Cardiac muscle cell (in vitro differentiated cells and primary cell): ENCODE measurements at regions not wholly inside any gene's neighbourhood (a gene's known extent, or its start where the extent isn't known, plus 50 kb on each side); places are given as distances from the start of the nearest gene placed in this dataset.

Source experiments
- DNase-seq, 2 donors: peaks; one replicate each; pipeline versions ENCODE4 v3.0.0 to v3.0.0-alpha.2; 2010 to 2017; ENCODE audit warnings: low read depth in 1 of 2, low spot score in 1 of 2
- H3K27ac ChIP-seq: fragments of 200-600 bp; sonication (generic); 2 replicates; pipeline ENCODE4 v1.5.1; 2016
- H3K27me3 ChIP-seq: fragments of 200-600 bp; sonication (generic); 2 replicates; pipeline ENCODE4 v1.6.0; 2016; ENCODE audit warnings: control low read depth
- H3K36me3 ChIP-seq: fragments of 200-600 bp; sonication (generic); 2 replicates; pipeline ENCODE4 v1.5.1; 2016; ENCODE audit warnings: control low read depth
- H3K4me1 ChIP-seq: fragments of 200-600 bp; sonication (generic); 2 replicates; pipeline ENCODE4 v1.8.1; 2017; ENCODE audit warnings: low read depth, mild to moderate bottlenecking, mixed run types
- H3K4me3 ChIP-seq: fragments of 200-600 bp; sonication (generic); 2 replicates; pipeline ENCODE4 v1.5.1; 2016; ENCODE audit warnings: mild to moderate bottlenecking
- H3K9me3 ChIP-seq: fragments of 200-600 bp; sonication (generic); 2 replicates; pipeline ENCODE4 v1.5.1; 2017; ENCODE audit warnings: low read depth, mild to moderate bottlenecking, control low read depth
- TF ChIP-seq, protein P1 (sequence below): IDR thresholded peaks from 2 replicates; pipeline ENCODE4 v1.5.1; 2012; ENCODE audit warnings: low read depth, mild to moderate bottlenecking, low read length

DNA sequence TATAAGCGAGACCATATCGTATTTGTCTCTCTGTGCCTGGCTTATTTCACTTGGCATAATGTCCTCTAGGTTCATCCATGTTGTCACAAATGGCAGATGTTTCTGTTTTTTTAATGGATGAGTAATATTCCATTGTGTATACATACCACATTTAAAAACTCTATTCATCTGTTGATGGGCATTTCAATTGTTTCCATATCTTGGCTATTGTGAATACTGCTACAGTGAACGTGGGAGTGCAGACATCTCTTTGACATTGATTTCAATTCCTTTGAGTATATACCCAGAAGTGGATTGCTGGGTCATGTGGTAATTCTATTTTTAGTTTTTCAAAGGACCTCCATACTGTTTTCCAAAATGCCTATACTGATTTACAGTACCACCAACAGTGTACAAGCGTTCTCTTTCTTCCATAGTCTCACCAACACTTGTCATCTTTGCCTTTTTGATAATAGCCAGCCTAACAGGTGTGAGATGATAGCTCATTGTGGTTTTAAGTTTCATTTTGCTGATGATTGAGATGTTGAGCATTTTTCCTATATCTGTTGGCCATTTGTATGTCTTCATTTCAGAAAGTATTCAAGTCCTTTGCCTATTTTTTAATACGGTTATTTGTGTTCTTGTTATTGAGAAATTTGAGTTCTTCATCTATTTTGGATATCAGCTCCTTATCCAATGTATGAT, 194.7 kb upstream of the E2F8 start:
- no peak for DNase-seq
- H3K27ac ChIP-seq: no peak overlapping the region
- H3K36me3 ChIP-seq: no peaks in the 10 kb centered on the region
- TF ChIP-seq, protein P1, sequence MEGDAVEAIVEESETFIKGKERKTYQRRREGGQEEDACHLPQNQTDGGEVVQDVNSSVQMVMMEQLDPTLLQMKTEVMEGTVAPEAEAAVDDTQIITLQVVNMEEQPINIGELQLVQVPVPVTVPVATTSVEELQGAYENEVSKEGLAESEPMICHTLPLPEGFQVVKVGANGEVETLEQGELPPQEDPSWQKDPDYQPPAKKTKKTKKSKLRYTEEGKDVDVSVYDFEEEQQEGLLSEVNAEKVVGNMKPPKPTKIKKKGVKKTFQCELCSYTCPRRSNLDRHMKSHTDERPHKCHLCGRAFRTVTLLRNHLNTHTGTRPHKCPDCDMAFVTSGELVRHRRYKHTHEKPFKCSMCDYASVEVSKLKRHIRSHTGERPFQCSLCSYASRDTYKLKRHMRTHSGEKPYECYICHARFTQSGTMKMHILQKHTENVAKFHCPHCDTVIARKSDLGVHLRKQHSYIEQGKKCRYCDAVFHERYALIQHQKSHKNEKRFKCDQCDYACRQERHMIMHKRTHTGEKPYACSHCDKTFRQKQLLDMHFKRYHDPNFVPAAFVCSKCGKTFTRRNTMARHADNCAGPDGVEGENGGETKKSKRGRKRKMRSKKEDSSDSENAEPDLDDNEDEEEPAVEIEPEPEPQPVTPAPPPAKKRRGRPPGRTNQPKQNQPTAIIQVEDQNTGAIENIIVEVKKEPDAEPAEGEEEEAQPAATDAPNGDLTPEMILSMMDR: no peak
- no peaks in the 10 kb centered on the region for H3K9me3 ChIP-seq
- H3K4me3 ChIP-seq: no peak overlapping the region
- H3K4me1 ChIP-seq: no peaks in the 10 kb centered on the region
- no peaks in the 10 kb centered on the region for H3K27me3 ChIP-seq

DNA sequence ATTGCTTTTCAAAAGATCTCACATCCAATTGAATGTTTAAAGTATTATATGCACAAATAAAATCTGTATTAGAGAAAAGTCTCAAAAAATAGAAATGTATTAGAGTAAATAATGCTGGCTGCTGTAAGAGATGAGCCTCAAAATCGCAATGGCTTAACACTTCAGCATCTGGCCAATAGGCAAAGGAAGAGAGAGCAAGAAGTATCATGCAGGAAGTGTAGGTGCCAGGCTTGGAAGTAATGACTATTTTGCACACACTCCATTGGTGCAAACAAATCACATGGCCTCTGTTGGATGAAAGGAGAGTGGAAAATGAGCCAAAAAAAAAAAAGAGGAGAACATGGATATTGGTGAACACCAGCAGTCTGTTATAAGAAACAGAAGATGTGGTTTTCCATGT, 193.0 kb upstream of the E2F8 start:
- Histone ChIP-seq H3K27me3 (no peaks in the 10 kb centered on the region), H3K9me3 (no peaks in the 10 kb centered on the region), H3K27ac (no peak overlapping the region), H3K4me3 (no peak overlapping the region), H3K36me3 (no peaks in the 10 kb centered on the region), H3K4me1 (no peaks in the 10 kb centered on the region)
- TF ChIP-seq, protein P1: no peak
- DNase-seq: no peak

DNA sequence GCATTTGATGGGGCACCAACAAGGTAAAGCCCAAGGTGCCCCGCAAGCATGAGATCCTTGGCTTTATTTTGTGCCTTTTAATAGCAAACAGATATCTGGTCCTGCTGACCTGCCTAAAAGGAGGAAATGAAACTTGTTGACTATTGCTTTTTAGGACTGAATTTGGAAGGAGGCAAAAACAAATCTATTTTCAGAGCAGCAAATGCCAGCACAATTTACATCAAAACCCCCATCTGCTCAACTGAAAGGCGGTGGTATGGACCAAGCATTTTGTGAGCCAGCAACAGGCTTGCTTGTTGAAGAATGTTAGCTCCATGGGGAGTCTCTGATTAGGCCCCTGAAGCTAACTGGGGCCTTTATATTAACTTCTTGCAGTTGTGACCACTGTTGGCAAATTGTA, 192.6 kb upstream of the E2F8 start:
- no peaks in the 10 kb centered on the region for H3K9me3 ChIP-seq
- no peaks in the 10 kb centered on the region for H3K27me3 ChIP-seq
- H3K36me3 ChIP-seq: no peaks in the 10 kb centered on the region
- no peak overlapping the region for H3K4me3 ChIP-seq
- H3K4me1 ChIP-seq: no peaks in the 10 kb centered on the region
- TF ChIP-seq, protein P1: no peak
- no peak overlapping the region for H3K27ac ChIP-seq
- no peak for DNase-seq

DNA sequence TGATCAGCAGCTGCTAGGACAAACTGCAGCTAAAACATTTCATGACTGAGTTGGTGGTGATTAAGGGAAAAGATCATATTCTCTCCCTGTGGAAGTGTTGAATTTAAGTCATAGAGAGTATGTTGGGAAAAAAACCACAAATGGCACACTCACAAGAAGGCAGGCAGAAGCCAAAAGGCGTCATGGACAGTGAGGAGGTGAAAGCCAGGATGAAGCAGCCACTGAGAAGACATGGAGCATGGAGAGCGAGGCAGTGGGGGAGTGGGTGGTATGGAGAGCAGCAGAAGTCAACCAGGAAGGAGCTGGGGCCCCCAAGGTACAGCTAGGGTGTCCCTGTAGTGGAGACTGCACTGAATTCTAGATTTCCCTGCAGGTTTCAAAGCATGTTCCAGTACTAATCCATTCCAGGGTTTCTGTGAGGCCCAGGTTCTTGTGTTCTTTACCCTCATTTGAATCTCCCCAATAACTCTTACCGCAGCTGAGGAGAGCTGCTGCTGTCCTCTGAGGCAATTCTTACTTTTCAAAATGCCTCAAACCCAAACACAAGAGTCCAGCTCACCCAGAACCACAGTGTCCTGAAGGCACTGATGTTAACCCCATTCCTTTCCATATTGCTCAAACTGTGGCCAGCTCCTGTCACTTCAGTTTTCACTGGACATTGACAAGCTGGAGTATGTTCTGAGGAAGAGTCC, 191.8 kb upstream of the E2F8 start:
- DNase-seq: peak in 1 of 2 donors; percentile 93
- Histone ChIP-seq H3K36me3 (no peaks in the 10 kb centered on the region), H3K27me3 (no peaks in the 10 kb centered on the region), H3K9me3 (no peaks in the 10 kb centered on the region), H3K4me3 (no peak overlapping the region), H3K4me1 (no peaks in the 10 kb centered on the region), H3K27ac (no peak overlapping the region)
- TF ChIP-seq, protein P1: no peak

DNA sequence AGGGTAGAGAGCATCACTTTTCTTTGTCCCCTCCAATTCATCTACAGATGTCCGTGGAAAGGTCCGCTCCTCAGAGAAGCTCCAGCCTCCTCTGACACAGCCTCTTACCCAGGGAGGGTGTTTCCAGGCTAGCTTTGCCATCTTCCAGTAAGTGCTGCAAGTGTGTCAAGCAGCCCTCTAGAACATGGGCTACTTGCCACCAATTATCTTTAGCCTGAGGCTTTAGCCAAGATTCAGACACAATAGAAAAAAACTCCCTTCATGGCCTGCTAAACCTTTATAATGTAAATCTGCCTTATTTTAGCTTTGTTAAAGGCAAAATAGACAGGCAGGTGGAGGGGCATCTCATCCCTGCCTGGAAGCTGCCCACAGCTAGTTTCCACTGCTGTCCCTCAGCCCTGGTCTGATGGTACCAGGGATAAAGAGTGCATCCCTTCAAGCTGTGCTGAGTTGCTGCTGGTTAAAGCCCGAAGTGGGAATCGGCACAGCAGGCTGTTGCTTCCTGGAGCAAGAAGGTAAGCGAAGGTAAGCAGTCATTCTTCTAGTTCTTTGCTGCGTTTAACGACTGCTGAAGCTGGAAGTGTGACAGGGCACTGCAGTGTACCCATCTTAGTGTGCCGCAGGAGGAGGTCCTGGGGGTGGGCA, 190.1 kb upstream of the E2F8 start:
- TF ChIP-seq, protein P1: no peak
- no peaks in the 10 kb centered on the region for H3K9me3 ChIP-seq
- no peaks in the 10 kb centered on the region for H3K4me1 ChIP-seq
- H3K27ac ChIP-seq: no peak overlapping the region
- no peaks in the 10 kb centered on the region for H3K36me3 ChIP-seq
- no peak overlapping the region for H3K4me3 ChIP-seq
- no peaks in the 10 kb centered on the region for H3K27me3 ChIP-seq
- peak in 1 of 2 donors; percentile 78 for DNase-seq
